GM19467 (cell line): ENCODE measurements at regions not wholly inside any gene's neighbourhood (a gene's known extent, or its start where the extent isn't known, plus 50 kb on each side); places are given as distances from the start of the nearest gene placed in this dataset.

ENCODE experiments used
- ATAC-seq: cut with Tn5 transposase; IDR thresholded peaks from one replicate; pipeline ENCODE4 v1.9.1; 2021; ENCODE audit warnings: mild to moderate bottlenecking, moderate library complexity; ENCODE audit not compliant: unreplicated experiment

- no peak for ATAC-seq
These were observed 1478.3 kb upstream of the CDH9 start for GRCh38 chr5:28516722-28517121.

- ATAC-seq = no peak
These were observed 1474.3 kb upstream of the CDH9 start for GRCh38 chr5:28512648-28513047.

- ATAC-seq = no peak
These were observed 1466.7 kb upstream of the CDH9 start for GRCh38 chr5:28505121-28505520.

GRCh38 chr5:28500511-28500910 lies 1462.1 kb upstream of the CDH9 start:
- no peak for ATAC-seq

GRCh38 chr5:28499766-28500290 lies 1461.4 kb upstream of the CDH9 start:
- ATAC-seq = no peak

- no peak for ATAC-seq
These were observed 1457.5 kb upstream of the CDH9 start for GRCh38 chr5:28495876-28496275.

- no peak for ATAC-seq
These were observed 1455.1 kb upstream of the CDH9 start for GRCh38 chr5:28493456-28493855.

GRCh38 chr5:28488752-28489151 lies 1450.4 kb upstream of the CDH9 start:
- ATAC-seq = no peak

GRCh38 chr5:28483327-28484025 lies 1445.1 kb upstream of the CDH9 start:
- no peak for ATAC-seq

- ATAC-seq = no peak
These were observed 1435.2 kb upstream of the CDH9 start for GRCh38 chr5:28473531-28474107.

- ATAC-seq = no peak
These were observed 1429.8 kb upstream of the CDH9 start for GRCh38 chr5:28468166-28468565.

- no peak for ATAC-seq
These were observed 1425.3 kb upstream of the CDH9 start for GRCh38 chr5:28463728-28464127.

- ATAC-seq = no peak
These were observed 1413.1 kb upstream of the CDH9 start for GRCh38 chr5:28451483-28451882.

GRCh38 chr5:28450997-28451396 lies 1412.6 kb upstream of the CDH9 start:
- ATAC-seq = no peak

GRCh38 chr5:28448791-28449190 lies 1410.4 kb upstream of the CDH9 start:
- ATAC-seq = no peak

- no peak for ATAC-seq
These were observed 1392.3 kb upstream of the CDH9 start for GRCh38 chr5:28430565-28431178.

- no peak for ATAC-seq
These were observed 1382.8 kb upstream of the CDH9 start for GRCh38 chr5:28421141-28421540.

- ATAC-seq = no peak
These were observed 1377.5 kb upstream of the CDH9 start for GRCh38 chr5:28415791-28416443.

- ATAC-seq = no peak
These were observed 1376.2 kb upstream of the CDH9 start for GRCh38 chr5:28414619-28415018.

- no peak for ATAC-seq
These were observed 1370.3 kb upstream of the CDH9 start for GRCh38 chr5:28408651-28409050.

GRCh38 chr5:28408186-28408585 lies 1369.8 kb upstream of the CDH9 start:
- no peak for ATAC-seq
